ENCODE measurements at regions not wholly inside any gene's neighbourhood (a gene's known extent, or its start where the extent isn't known, plus 50 kb on each side); places are given as distances from the start of the nearest gene placed in this dataset.

GRCh38 chr3:71875461-71875947 lies 90.6 kb upstream of the PROK2 start:
- intact Hi-C loops (cut with micrococcal nuclease): loop anchor here (1.0 to 2.0 kb wide), 2 partner anchors 947 to 1211 kb away; no protein-coding TSS in a partner anchor
- WGBS (ENCODE audit: insufficient coverage): 21% methylated on average over 4 of the region's 4 CpGs
- H3K4me1 Mint-ChIP-seq: no peaks in the 10 kb centered on the region
- ATAC-seq: peak; percentile 85 to 98 (median 98)
- H3K27ac Mint-ChIP-seq: no peak overlapping the region
- no peaks in the 10 kb centered on the region for H3K36me3 ChIP-seq (ENCODE audit: control insufficient read depth, insufficient read depth, low read length)
- no peak overlapping the region for H3K4me3 ChIP-seq (ENCODE audit: low read length)
- no peaks in the 10 kb centered on the region for H3K9me3 Mint-ChIP-seq
- peak; percentile 66 for TF ChIP-seq CTCF (IDR thresholded peaks at IDR 0.05)
- H3K4me3 Mint-ChIP-seq: no peak overlapping the region
- no peaks in the 10 kb centered on the region for H3K27me3 Mint-ChIP-seq (ENCODE audit: low read depth in 2 of 2)
- no peaks in the 10 kb centered on the region for H3K9me3 ChIP-seq (ENCODE audit: control insufficient read depth, insufficient read depth, low read length)
- peak; percentile 58 to 85 for DNase-seq
- no peaks in the 10 kb centered on the region for H3K4me1 ChIP-seq (ENCODE audit: control insufficient read depth, insufficient read depth, low read length)
- H3K36me3 Mint-ChIP-seq: no peaks in the 10 kb centered on the region
- no peak overlapping the region for H3K27ac ChIP-seq (ENCODE audit: low read length)
- no peaks in the 10 kb centered on the region for H3K27me3 ChIP-seq (ENCODE audit: control insufficient read depth, insufficient read depth, low read length)

- ATAC-seq: no peak
- DNase-seq: no peak
- Histone ChIP-seq H3K9me3 (ENCODE audit: control insufficient read depth, insufficient read depth, low read length) (no peaks in the 10 kb centered on the region), H3K4me1 (ENCODE audit: control insufficient read depth, insufficient read depth, low read length) (no peaks in the 10 kb centered on the region), H3K36me3 (ENCODE audit: control insufficient read depth, insufficient read depth, low read length) (no peaks in the 10 kb centered on the region), H3K4me3 (ENCODE audit: low read length) (no peak overlapping the region), H3K27ac (ENCODE audit: low read length) (no peak overlapping the region), H3K27me3 (ENCODE audit: control insufficient read depth, insufficient read depth, low read length) (no peaks in the 10 kb centered on the region)
- Mint-ChIP-seq H3K9me3 (no peaks in the 10 kb centered on the region), H3K27me3 (ENCODE audit: low read depth in 2 of 2) (peaks cover 0 to 8% of the 10 kb centered on the region in 2 donors), H3K36me3 (no peaks in the 10 kb centered on the region), H3K27ac (no peak overlapping the region), H3K4me1 (no peaks in the 10 kb centered on the region), H3K4me3 (no peak overlapping the region)
- 43% methylated on average over 3 of the region's 4 CpGs for WGBS (ENCODE audit: insufficient coverage)
- intact Hi-C loops (cut with micrococcal nuclease): loop anchor here (1.0 to 2.0 kb wide), 2 partner anchors 948 to 1212 kb away; no protein-coding TSS in a partner anchor
- TF ChIP-seq CTCF (IDR thresholded peaks at IDR 0.05): no peak
Measured at GRCh38 chr3:71874618-71875017, 89.7 kb upstream of the PROK2 start.

- no peaks in the 10 kb centered on the region for H3K27me3 ChIP-seq (ENCODE audit: control insufficient read depth, insufficient read depth, low read length)
- DNase-seq (no peak), ATAC-seq (no peak)
- H3K36me3 ChIP-seq (ENCODE audit: control insufficient read depth, insufficient read depth, low read length): no peaks in the 10 kb centered on the region
- H3K9me3 Mint-ChIP-seq: no peaks in the 10 kb centered on the region
- intact Hi-C loops (cut with micrococcal nuclease): no loop called here
- H3K36me3 Mint-ChIP-seq: no peaks in the 10 kb centered on the region
- no peak overlapping the region for H3K27ac Mint-ChIP-seq
- H3K9me3 ChIP-seq (ENCODE audit: control insufficient read depth, insufficient read depth, low read length): no peaks in the 10 kb centered on the region
- 81% methylated on average over 8 of the region's 10 CpGs for WGBS (ENCODE audit: insufficient coverage)
- TF ChIP-seq CTCF (IDR thresholded peaks at IDR 0.05): no peak
- no peak overlapping the region for H3K27ac ChIP-seq (ENCODE audit: low read length)
- peaks cover 3 to 20% of the 10 kb centered on the region in 2 donors for H3K27me3 Mint-ChIP-seq (ENCODE audit: low read depth in 2 of 2)
- no peak overlapping the region for H3K4me3 Mint-ChIP-seq
- no peak overlapping the region for H3K4me3 ChIP-seq (ENCODE audit: low read length)
- no peaks in the 10 kb centered on the region for H3K4me1 ChIP-seq (ENCODE audit: control insufficient read depth, insufficient read depth, low read length)
- no peaks in the 10 kb centered on the region for H3K4me1 Mint-ChIP-seq
Measured at GRCh38 chr3:71873093-71873611, 88.2 kb upstream of the PROK2 start.

GRCh38 chr3:71872256-71872655 lies 87.3 kb upstream of the PROK2 start:
- no peak for TF ChIP-seq CTCF (IDR thresholded peaks at IDR 0.05)
- Histone ChIP-seq H3K27ac (ENCODE audit: low read length) (no peak overlapping the region), H3K9me3 (ENCODE audit: control insufficient read depth, insufficient read depth, low read length) (no peaks in the 10 kb centered on the region), H3K36me3 (ENCODE audit: control insufficient read depth, insufficient read depth, low read length) (no peaks in the 10 kb centered on the region), H3K4me1 (ENCODE audit: control insufficient read depth, insufficient read depth, low read length) (no peaks in the 10 kb centered on the region), H3K4me3 (ENCODE audit: low read length) (no peak overlapping the region), H3K27me3 (ENCODE audit: control insufficient read depth, insufficient read depth, low read length) (no peaks in the 10 kb centered on the region)
- DNase-seq (no peak), ATAC-seq (no peak)
- WGBS (ENCODE audit: insufficient coverage): 0% methylated on average over 1 of the region's 2 CpGs
- peaks cover 5 to 29% of the 10 kb centered on the region in 2 donors for H3K27me3 Mint-ChIP-seq (ENCODE audit: low read depth in 2 of 2)
- H3K27ac Mint-ChIP-seq: no peak overlapping the region
- H3K36me3 Mint-ChIP-seq: no peaks in the 10 kb centered on the region
- intact Hi-C loops (cut with micrococcal nuclease): no loop called here
- H3K4me1 Mint-ChIP-seq: no peaks in the 10 kb centered on the region
- H3K9me3 Mint-ChIP-seq: no peaks in the 10 kb centered on the region
- H3K4me3 Mint-ChIP-seq: no peak overlapping the region
